ENCODE measurements at regions not wholly inside any gene's neighbourhood (a gene's known extent, or its start where the extent isn't known, plus 50 kb on each side); places are given as distances from the start of the nearest gene placed in this dataset.

- Histone ChIP-seq H3K4me1 (ENCODE audit: control insufficient read depth, insufficient read depth, low read length) (no peaks in the 10 kb centered on the region), H4K8ac (ENCODE audit: low read depth in 2 of 2, low read length in 2 of 2) (no peak overlapping the region), H3K4me3 (ENCODE audit: insufficient read depth, low read depth, low read length) (no peak overlapping the region), H3K4ac (ENCODE audit: low read depth, low read length) (no peak overlapping the region), H2AFZ (replicated peaks; ENCODE audit: low read length, poor library complexity) (no peak overlapping the region), H2BK15ac (ENCODE audit: low read depth, low read length) (no peak overlapping the region), H2BK5ac (ENCODE audit: low read depth, low read length, poor library complexity, severe bottlenecking) (no peak overlapping the region), H3K23ac (ENCODE audit: low read depth, low read length) (no peak overlapping the region), H3K9ac (ENCODE audit: low read depth, low read length) (no peak overlapping the region), H2BK120ac (ENCODE audit: low read depth, low read length) (no peak overlapping the region), H3K18ac (ENCODE audit: low read depth, low read length) (no peak overlapping the region), H4K20me1 (ENCODE audit: insufficient read depth, low read length) (no peaks in the 10 kb centered on the region), H3K4me2 (ENCODE audit: low read depth, low read length) (no peak overlapping the region), H4K5ac (ENCODE audit: low read depth, low read length) (no peak overlapping the region), H2AK5ac (ENCODE audit: low read depth, low read length) (no peak overlapping the region), H3K27me3 (ENCODE audit: control insufficient read depth, insufficient read depth, low read length) (no peaks in the 10 kb centered on the region), H3K9me3 (ENCODE audit: control insufficient read depth, insufficient read depth, low read length) (no peaks in the 10 kb centered on the region), H4K91ac (ENCODE audit: insufficient read depth, low read depth, low read length) (no peak overlapping the region), H3K79me1 (ENCODE audit: low read depth in 1 of 2, low read length in 2 of 2) (no peaks in the 10 kb centered on the region), H2BK20ac (ENCODE audit: low read depth, low read length) (no peak overlapping the region), H3K14ac (replicated peaks; ENCODE audit: low read depth, low read length) (no peak overlapping the region), H3K56ac (ENCODE audit: extremely low read depth, insufficient read depth, low read length) (no peak overlapping the region), H2AK9ac (replicated peaks; ENCODE audit: low read depth, low read length, poor library complexity) (no peak overlapping the region), H3K9me1 (ENCODE audit: insufficient read depth, low read length) (no peaks in the 10 kb centered on the region), H3K36me3 (ENCODE audit: control insufficient read depth, insufficient read depth, low read length) (no peaks in the 10 kb centered on the region), H3K27ac (ENCODE audit: insufficient read depth, low read length) (no peak overlapping the region)
- in situ Hi-C loops (cut with MboI; ENCODE audit: low sequenced_read_pairs) (no loop called here), intact Hi-C loops (cut with micrococcal nuclease) (no loop called here), dilution Hi-C loops (cut with HindIII; ENCODE audit: low sequenced_read_pairs, unreplicated experiment) (no loop called here)
- ATAC-seq (ENCODE audit: low read depth), result no peak
- ChIA-PET CTCF (no interaction called here), POLR2A (ENCODE audit: unreplicated experiment) (no interaction called here)
- no TSS peak for BruUV-seq (replicated peaks)
- no peak for TF ChIP-seq BHLHE40 (IDR thresholded peaks at IDR 0.05; ENCODE audit: low read depth, low read length)
- TF ChIP-seq USF2 (IDR thresholded peaks at IDR 0.05; ENCODE audit: low read depth, low read length), result no peak
- no peak for TF ChIP-seq CHD1 (IDR thresholded peaks at IDR 0.05; ENCODE audit: low read depth, low read length)
- TF ChIP-seq RAD21 (IDR thresholded peaks at IDR 0.05; ENCODE audit: low read length), result no peak
- no peak for TF ChIP-seq NFE2L2 (IDR thresholded peaks at IDR 0.05; ENCODE audit: low read depth, low read length)
- no peak for TF ChIP-seq RFX5 (IDR thresholded peaks at IDR 0.05; ENCODE audit: low read depth, low read length)
- TF ChIP-seq MAFK (IDR thresholded peaks at IDR 0.05; ENCODE audit: low read depth, low read length), result no peak
- TF ChIP-seq SMC3 (IDR thresholded peaks at IDR 0.05; ENCODE audit: low read depth, low read length), result no peak
- TF ChIP-seq CEBPB (IDR thresholded peaks at IDR 0.05; ENCODE audit: low read depth, low read length), result no peak
- TF ChIP-seq CTCF (conservative IDR thresholded peaks at IDR 0.05; ENCODE audit: low read depth, low read length), result no peak
- no peak for TF ChIP-seq FOS (IDR thresholded peaks at IDR 0.05; ENCODE audit: low read depth, low read length)
- TF ChIP-seq POLR2A (IDR thresholded peaks at IDR 0.05; ENCODE audit: low read depth, low read length), result no peak
- DNase-seq, result no peak
Observed at GRCh38 chr2:187084524-187084923, 235.6 kb upstream of the ZSWIM2 start.
